Panc1 (cell line): ENCODE measurements at regions not wholly inside any gene's neighbourhood (a gene's known extent, or its start where the extent isn't known, plus 50 kb on each side); places are given as distances from the start of the nearest gene placed in this dataset.
A peak's percentile ranks its signal among the peaks of the same experiment; 100 is the strongest.

Source experiments
- ATAC-seq: fragments of 200-7000 bp; cut with Tn5 transposase; 2 replicates; pipeline ENCODE4 v1.9.1; 2020; ENCODE audit warnings: mild to moderate bottlenecking, moderate library complexity
- BruUV-seq: library from RNA; stranded (reverse); fragments of 400-500 nt; replicated peaks from 2 replicates; lab custom pipeline; 2021; lab: Mats Ljungman, UMichigan
- CTCF ChIA-PET: fragments of 300-600 bp; sonication (Branson Sonifier 250); formaldehyde crosslinking; loops from one replicate; lab custom pipeline; 2022; ENCODE audit warnings: antibody characterized with exemption; lab: Charles Lee
- POLR2A ChIA-PET: fragments of 300-600 bp; sonication (Branson Sonifier 250); formaldehyde crosslinking; loops from one replicate; lab custom pipeline; 2022; ENCODE audit warnings: antibody characterized with exemption; lab: Charles Lee
- DNase-seq: peaks from one replicate; pipeline ENCODE4 v3.0.0-alpha.2; 2010; ENCODE audit warnings: low read depth, low spot score
- H3K27ac ChIP-seq: 2 replicates; pipeline ENCODE4 v1.5.1; 2011; ENCODE audit warnings: mild to moderate bottlenecking, low read length, inconsistent platforms
- H3K27me3 ChIP-seq: fragments of 200-500 bp; sonication (Bioruptor generic); 2 replicates; pipeline ENCODE4 v1.6.0; 2014; ENCODE audit warnings: low read length, inconsistent platforms; ENCODE audit not compliant: control insufficient read depth, insufficient read depth
- H3K36me3 ChIP-seq: fragments of 200-500 bp; sonication (Bioruptor generic); 2 replicates; pipeline ENCODE4 v1.5.1; 2014; ENCODE audit warnings: inconsistent platforms, mild to moderate bottlenecking, low read length, moderate library complexity; ENCODE audit not compliant: control insufficient read depth, insufficient read depth
- H3K4me1 ChIP-seq: 2 replicates; pipeline ENCODE4 v1.5.1; 2011; ENCODE audit warnings: inconsistent platforms, mild to moderate bottlenecking, low read length, moderate library complexity; ENCODE audit not compliant: control insufficient read depth, insufficient read depth
- H3K4me3 ChIP-seq, 2 experiments: 2 replicates each; pipeline ENCODE4 v1.5.1; 2011 to 2012; ENCODE audit warnings: low read depth in 2 of 2, low read length in 2 of 2, mild to moderate bottlenecking in 2 of 2, inconsistent platforms in 1 of 2, moderate library complexity in 1 of 2
- H3K9me3 ChIP-seq: fragments of 200-500 bp; sonication (Bioruptor generic); 2 replicates; pipeline ENCODE4 v1.5.1; 2014; ENCODE audit warnings: low read depth, mild to moderate bottlenecking, inconsistent platforms, low read length, moderate library complexity; ENCODE audit not compliant: control insufficient read depth, insufficient read depth
- POLR2AphosphoS5 ChIP-seq: IDR thresholded peaks from 2 replicates; pipeline ENCODE4 v1.6.1; 2012; ENCODE audit warnings: mild to moderate bottlenecking, low read depth, low read length, moderate library complexity
- SIN3A ChIP-seq: IDR thresholded peaks from 2 replicates; pipeline ENCODE4 v1.6.1; 2012; ENCODE audit warnings: low read depth, mild to moderate bottlenecking, low read length, moderate library complexity, borderline replicate concordance; ENCODE audit not compliant: insufficient read depth
- TCF7L2 ChIP-seq: IDR thresholded peaks from 2 replicates; pipeline ENCODE4 v1.6.1; 2011; ENCODE audit warnings: mild to moderate bottlenecking, low read depth, low read length, inconsistent platforms
- in situ Hi-C: cut with HindIII; loops from 2 replicates; pipeline ENCODE4 v1.10.0; 2016; ENCODE audit warnings: low sequenced_read_pairs, low pct_unique_long_range_greater_than_20kb
- intact Hi-C: fragments of 100-400 bp; cut with micrococcal nuclease; formaldehyde crosslinking; loops from one replicate; pipeline ENCODE4 v1.10.0; 2022; ENCODE audit not compliant: unreplicated experiment
- TF ChIP-seq, protein P1 (sequence below), 2 experiments: IDR thresholded peaks; 2 replicates each; pipeline ENCODE4 v1.6.1; 2011 to 2012; ENCODE audit warnings: low read depth in 2 of 2, control low read depth in 1 of 2, low read length in 1 of 2, mild to moderate bottlenecking in 1 of 2, moderate library complexity in 1 of 2; ENCODE audit not compliant: insufficient read depth in 1 of 2
- TF ChIP-seq, protein P2 (sequence below): fragments of 450-650 bp; IDR thresholded peaks from 2 replicates; pipeline ENCODE4 v1.5.1; 2017; ENCODE audit warnings: mild to moderate bottlenecking

DNA sequence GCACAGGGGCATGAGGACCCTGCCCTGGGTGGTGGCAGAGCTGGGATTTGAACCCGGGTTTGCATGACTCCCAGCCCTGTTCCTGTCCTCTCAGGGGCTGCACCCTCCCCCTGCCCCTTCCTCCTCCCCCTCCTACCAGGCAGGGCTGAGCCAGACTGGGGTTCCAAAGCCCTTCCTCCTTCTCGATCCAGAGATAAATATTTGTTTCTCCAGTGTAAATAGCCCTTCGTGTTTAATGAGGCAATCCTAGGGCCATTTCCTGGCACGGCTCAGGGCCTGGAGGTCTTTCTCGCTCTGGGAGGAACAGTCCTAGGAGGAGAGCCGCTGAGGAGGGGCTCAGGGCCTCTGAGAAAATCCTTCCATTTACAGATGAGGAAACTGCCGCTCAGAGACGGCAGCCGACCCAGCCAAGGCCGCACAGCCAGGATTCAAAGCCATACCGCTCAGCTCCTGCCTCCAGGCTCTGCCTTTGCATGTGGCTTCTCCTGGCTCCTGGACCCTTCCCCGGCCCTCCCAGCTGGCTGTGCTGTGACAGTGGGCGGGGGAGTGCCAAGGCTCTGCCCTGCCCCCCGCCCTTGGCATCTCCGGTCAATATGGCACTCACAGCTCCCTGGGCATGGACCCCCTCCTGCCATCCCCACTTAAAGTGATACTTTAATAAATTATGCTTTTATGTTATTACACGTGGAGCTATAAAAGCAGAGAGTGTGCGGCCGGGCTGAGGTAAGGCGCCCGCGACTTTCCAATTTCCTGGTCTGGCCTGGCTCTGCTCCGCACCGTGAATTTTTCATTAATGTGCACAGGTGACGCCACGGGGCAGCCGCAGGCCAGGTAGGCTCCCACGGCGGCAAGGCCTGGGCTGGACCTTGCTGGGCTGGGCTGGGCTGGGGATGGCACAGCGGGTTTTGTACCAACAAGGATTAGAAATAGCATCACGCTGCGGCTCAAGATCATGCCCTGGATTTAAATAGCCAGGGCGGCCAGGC, 114.7 kb upstream of the WNT4 start:
- Histone ChIP-seq H3K4me3 (no peak overlapping the region), H3K27ac (no peak overlapping the region), H3K4me1 (peaks cover 7% of the 10 kb centered on the region; the same call in 1 of the 2 replicates), H3K27me3 (no peaks in the 10 kb centered on the region), H3K9me3 (no peaks in the 10 kb centered on the region), H3K36me3 (no peaks in the 10 kb centered on the region)
- POLR2A ChIA-PET = no interaction called here
- TF ChIP-seq, protein P1, sequence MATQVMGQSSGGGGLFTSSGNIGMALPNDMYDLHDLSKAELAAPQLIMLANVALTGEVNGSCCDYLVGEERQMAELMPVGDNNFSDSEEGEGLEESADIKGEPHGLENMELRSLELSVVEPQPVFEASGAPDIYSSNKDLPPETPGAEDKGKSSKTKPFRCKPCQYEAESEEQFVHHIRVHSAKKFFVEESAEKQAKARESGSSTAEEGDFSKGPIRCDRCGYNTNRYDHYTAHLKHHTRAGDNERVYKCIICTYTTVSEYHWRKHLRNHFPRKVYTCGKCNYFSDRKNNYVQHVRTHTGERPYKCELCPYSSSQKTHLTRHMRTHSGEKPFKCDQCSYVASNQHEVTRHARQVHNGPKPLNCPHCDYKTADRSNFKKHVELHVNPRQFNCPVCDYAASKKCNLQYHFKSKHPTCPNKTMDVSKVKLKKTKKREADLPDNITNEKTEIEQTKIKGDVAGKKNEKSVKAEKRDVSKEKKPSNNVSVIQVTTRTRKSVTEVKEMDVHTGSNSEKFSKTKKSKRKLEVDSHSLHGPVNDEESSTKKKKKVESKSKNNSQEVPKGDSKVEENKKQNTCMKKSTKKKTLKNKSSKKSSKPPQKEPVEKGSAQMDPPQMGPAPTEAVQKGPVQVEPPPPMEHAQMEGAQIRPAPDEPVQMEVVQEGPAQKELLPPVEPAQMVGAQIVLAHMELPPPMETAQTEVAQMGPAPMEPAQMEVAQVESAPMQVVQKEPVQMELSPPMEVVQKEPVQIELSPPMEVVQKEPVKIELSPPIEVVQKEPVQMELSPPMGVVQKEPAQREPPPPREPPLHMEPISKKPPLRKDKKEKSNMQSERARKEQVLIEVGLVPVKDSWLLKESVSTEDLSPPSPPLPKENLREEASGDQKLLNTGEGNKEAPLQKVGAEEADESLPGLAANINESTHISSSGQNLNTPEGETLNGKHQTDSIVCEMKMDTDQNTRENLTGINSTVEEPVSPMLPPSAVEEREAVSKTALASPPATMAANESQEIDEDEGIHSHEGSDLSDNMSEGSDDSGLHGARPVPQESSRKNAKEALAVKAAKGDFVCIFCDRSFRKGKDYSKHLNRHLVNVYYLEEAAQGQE (IDR thresholded peaks at IDR 0.05; ENCODE audit: insufficient read depth in 1 of 2, low read depth in 2 of 2, low read length in 1 of 2) = no peak
- TF ChIP-seq, protein P2, sequence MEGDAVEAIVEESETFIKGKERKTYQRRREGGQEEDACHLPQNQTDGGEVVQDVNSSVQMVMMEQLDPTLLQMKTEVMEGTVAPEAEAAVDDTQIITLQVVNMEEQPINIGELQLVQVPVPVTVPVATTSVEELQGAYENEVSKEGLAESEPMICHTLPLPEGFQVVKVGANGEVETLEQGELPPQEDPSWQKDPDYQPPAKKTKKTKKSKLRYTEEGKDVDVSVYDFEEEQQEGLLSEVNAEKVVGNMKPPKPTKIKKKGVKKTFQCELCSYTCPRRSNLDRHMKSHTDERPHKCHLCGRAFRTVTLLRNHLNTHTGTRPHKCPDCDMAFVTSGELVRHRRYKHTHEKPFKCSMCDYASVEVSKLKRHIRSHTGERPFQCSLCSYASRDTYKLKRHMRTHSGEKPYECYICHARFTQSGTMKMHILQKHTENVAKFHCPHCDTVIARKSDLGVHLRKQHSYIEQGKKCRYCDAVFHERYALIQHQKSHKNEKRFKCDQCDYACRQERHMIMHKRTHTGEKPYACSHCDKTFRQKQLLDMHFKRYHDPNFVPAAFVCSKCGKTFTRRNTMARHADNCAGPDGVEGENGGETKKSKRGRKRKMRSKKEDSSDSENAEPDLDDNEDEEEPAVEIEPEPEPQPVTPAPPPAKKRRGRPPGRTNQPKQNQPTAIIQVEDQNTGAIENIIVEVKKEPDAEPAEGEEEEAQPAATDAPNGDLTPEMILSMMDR = no peak
- TF ChIP-seq TCF7L2 = no peak
- TF ChIP-seq SIN3A = no peak
- no peak for TF ChIP-seq POLR2AphosphoS5
- CTCF ChIA-PET = no interaction called here
- DNase-seq (no peak), ATAC-seq (peak; percentile 37)
- intact Hi-C loops (no loop called here), in situ Hi-C loops (no loop called here)
- BruUV-seq = no TSS peak

DNA sequence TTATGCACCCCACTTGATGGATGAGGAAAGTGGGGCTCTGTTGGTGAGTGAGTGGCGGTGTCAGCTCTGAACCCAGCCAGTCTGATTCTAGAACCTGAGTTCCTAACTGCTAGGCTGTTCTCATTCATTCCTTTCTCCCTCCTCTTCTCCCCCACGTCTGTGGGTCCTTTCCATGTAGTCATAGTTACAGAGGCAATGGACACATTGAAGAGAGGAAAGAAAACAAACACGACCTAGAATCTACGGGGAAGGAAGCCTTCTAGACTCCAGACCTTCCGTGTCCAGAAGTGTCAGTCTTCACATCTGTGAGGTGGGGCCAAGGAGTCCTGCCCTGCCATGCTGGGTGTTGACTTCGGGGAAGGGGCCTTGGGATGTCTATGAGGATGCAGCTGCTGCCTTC, 115.8 kb upstream of the WNT4 start:
- H3K4me3 ChIP-seq = no peak overlapping the region
- H3K36me3 ChIP-seq = no peaks in the 10 kb centered on the region
- in situ Hi-C loops (no loop called here), intact Hi-C loops (no loop called here)
- peaks cover 7% of the 10 kb centered on the region; the same call in 1 of the 2 replicates for H3K4me1 ChIP-seq
- DNase-seq = no peak
- no peak for ATAC-seq
- no TSS peak for BruUV-seq
- H3K27ac ChIP-seq = no peak overlapping the region
- ChIA-PET POLR2A (no interaction called here), CTCF (no interaction called here)
- no peaks in the 10 kb centered on the region for H3K27me3 ChIP-seq
- no peaks in the 10 kb centered on the region for H3K9me3 ChIP-seq
- TF ChIP-seq SIN3A = no peak
- no peak for TF ChIP-seq POLR2AphosphoS5
- TF ChIP-seq, protein P1 (IDR thresholded peaks at IDR 0.05; ENCODE audit: insufficient read depth in 1 of 2, low read depth in 2 of 2, low read length in 1 of 2) = no peak
- TF ChIP-seq, protein P2 = no peak
- TF ChIP-seq TCF7L2 = no peak
